K562 (cell line): ENCODE measurements at regions not wholly inside any gene's neighbourhood (a gene's known extent, or its start where the extent isn't known, plus 50 kb on each side); places are given as distances from the start of the nearest gene placed in this dataset.

Experiments
- ATF6 ChIP-seq: sonication (generic); formaldehyde crosslinking; IDR thresholded peaks from 2 replicates; pipeline ENCODE4 v1.4.0; 2020; ENCODE audit warnings: mild to moderate bottlenecking, missing genetic modification reagents
- ATF7 ChIP-seq: fragments of 450-650 bp; IDR thresholded peaks from 2 replicates; pipeline ENCODE4 v1.7.1; 2014; ENCODE audit warnings: mild to moderate bottlenecking, moderate library complexity
- CREB1 ChIP-seq, 2 experiments: sonication (generic) in 1 of 2; formaldehyde crosslinking in 1 of 2; IDR thresholded peaks; 2 replicates each; pipeline versions ENCODE4 v1.6.1 to v1.8.0; 2012 to 2022; ENCODE audit warnings: inconsistent platforms in 1 of 2, mild to moderate bottlenecking in 1 of 2, missing genetic modification reagents in 1 of 2, moderate library complexity in 1 of 2
- DPF2 ChIP-seq: fragments of 450-650 bp; IDR thresholded peaks from 2 replicates; pipeline ENCODE4 v1.6.1; 2016
- ELF2 ChIP-seq: fragments of 250-450 bp; sonication (Bioruptor Pico); IDR thresholded peaks from 2 replicates; pipeline ENCODE4 v1.5.0; 2021; ENCODE audit warnings: mild to moderate bottlenecking
- FOS ChIP-seq: IDR thresholded peaks from 3 replicates; pipeline ENCODE4 v1.6.1; 2011; ENCODE audit not compliant: insufficient read length; ENCODE audit errors: extremely low read depth
- GABPB1 ChIP-seq: sonication (generic); formaldehyde crosslinking; IDR thresholded peaks from 2 replicates; pipeline ENCODE4 v1.8.0; 2022; ENCODE audit warnings: mild to moderate bottlenecking, missing genetic modification reagents
- KDM1A ChIP-seq, 2 experiments: fragments of 450-650 bp; IDR thresholded peaks; 2 replicates each; pipeline ENCODE4 v1.6.1; 2016; ENCODE audit warnings: mild to moderate bottlenecking in 2 of 2
- LEF1 ChIP-seq: fragments of 450-650 bp; IDR thresholded peaks from 2 replicates; pipeline ENCODE4 v1.6.1; 2016; ENCODE audit warnings: mild to moderate bottlenecking
- MAFK ChIP-seq: IDR thresholded peaks from 2 replicates; pipeline ENCODE4 v1.6.1; 2011; ENCODE audit warnings: low read length, improper control_type of control experiment
- MECOM ChIP-seq: fragments of 250-450 bp; sonication (Bioruptor Pico); IDR thresholded peaks from 2 replicates; pipeline ENCODE4 v1.8.0; 2022; ENCODE audit warnings: inconsistent platforms
- MTA2 ChIP-seq: fragments of 450-650 bp; IDR thresholded peaks from 2 replicates; pipeline ENCODE4 v1.6.1; 2016; ENCODE audit warnings: low read depth
- PML ChIP-seq: IDR thresholded peaks from 2 replicates; pipeline ENCODE4 v1.6.1; 2012; ENCODE audit warnings: low read length, inconsistent platforms
- SPI1 ChIP-seq: IDR thresholded peaks from 2 replicates; pipeline ENCODE4 v1.6.1; 2011; ENCODE audit warnings: low read depth, low read length, control low read depth, borderline replicate concordance
- SREBF2 ChIP-seq: sonication (generic); formaldehyde crosslinking; IDR thresholded peaks from 2 replicates; pipeline ENCODE4 v1.4.0; 2020; ENCODE audit warnings: mild to moderate bottlenecking, missing genetic modification reagents
- TCF3 ChIP-seq: sonication (generic); formaldehyde crosslinking; IDR thresholded peaks from 2 replicates; pipeline ENCODE4 v1.4.0; 2020; ENCODE audit warnings: mild to moderate bottlenecking, missing genetic modification reagents
- ZBTB2 ChIP-seq: fragments of 450-650 bp; IDR thresholded peaks from 2 replicates; pipeline ENCODE4 v1.6.1; 2016; ENCODE audit warnings: antibody characterized with exemption
- ZFP30 ChIP-seq: fragments of 250-450 bp; sonication (Bioruptor Pico); IDR thresholded peaks from 2 replicates; pipeline ENCODE4 v1.8.0; 2022; ENCODE audit warnings: moderate library complexity, mild to moderate bottlenecking, inconsistent platforms, borderline replicate concordance
- TF ChIP-seq, protein P1 (sequence below): conservative IDR thresholded peaks from 2 replicates; pipeline ENCODE4 v1.6.1; 2011; ENCODE audit warnings: low read depth, mild to moderate bottlenecking, low read length; ENCODE audit not compliant: control insufficient read depth
- TF ChIP-seq, protein P2 (sequence below): fragments of 450-650 bp; IDR thresholded peaks from one replicate; pipeline ENCODE4 v1.6.1; 2018; ENCODE audit warnings: mild to moderate bottlenecking, moderate library complexity; ENCODE audit not compliant: partially characterized antibody
- TF ChIP-seq, protein P3 (sequence below), 2 experiments: fragments of 200-800 bp in 1 of 2; sonication (Bioruptor generic) in 1 of 2; sonication (generic) in 1 of 2; formaldehyde crosslinking in 1 of 2; IDR thresholded peaks in 1 of 2; conservative IDR thresholded peaks in 1 of 2; 2 replicates each; pipeline versions ENCODE4 v1.5.0 to v1.6.1; 2016 to 2020; ENCODE audit warnings: missing compliant biosample characterization in 1 of 2, missing genetic modification characterization in 1 of 2, missing genetic modification reagents in 1 of 2

DNA sequence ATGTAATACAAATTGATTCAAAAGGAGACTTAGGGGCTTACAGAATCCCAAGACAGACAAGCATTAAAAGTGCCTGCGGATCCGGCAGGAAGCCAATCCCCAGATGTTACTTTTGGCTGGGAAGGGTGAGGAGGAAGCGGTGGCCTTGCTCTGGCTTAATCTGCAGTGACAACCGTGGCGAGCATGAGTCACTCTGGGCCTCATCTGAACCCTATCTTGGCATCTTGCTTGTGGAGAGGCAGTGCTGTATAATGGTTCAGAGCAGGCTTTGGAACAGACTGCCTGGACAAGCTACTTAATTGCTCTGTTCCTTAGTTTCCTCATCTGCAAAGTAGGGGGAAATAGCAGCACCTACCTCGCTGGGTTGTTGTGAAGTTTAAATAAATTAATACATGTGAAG lies 74.1 kb downstream of the XCL2 start (continued):
- TF ChIP-seq ZBTB2 = no peak; the same call in 1 of the 2 replicates
- TF ChIP-seq CREB1 (IDR thresholded peaks at IDR 0.05) = 0 out of 2 replicates have a peak, but pooled peaks have one; percentile 16
- no peak; the same call in 1 of the 2 replicates for TF ChIP-seq CREB1 (CRISPR knock-in tag; IDR thresholded peaks at IDR 0.05)
- peak; percentile 50; the same call in 1 of the 2 replicates for TF ChIP-seq PML
- TF ChIP-seq SREBF2 (CRISPR knock-in tag) = no peak
- no peak for TF ChIP-seq MAFK
- TF ChIP-seq LEF1 = peak; percentile 37; the same call in 1 of the 2 replicates
- 0 out of 2 replicates have a peak, but pooled peaks have one; percentile 46 for TF ChIP-seq ATF6 (CRISPR knock-in tag)
- peak; percentile 86 for TF ChIP-seq TCF3 (CRISPR knock-in tag)
- TF ChIP-seq, protein P1, sequence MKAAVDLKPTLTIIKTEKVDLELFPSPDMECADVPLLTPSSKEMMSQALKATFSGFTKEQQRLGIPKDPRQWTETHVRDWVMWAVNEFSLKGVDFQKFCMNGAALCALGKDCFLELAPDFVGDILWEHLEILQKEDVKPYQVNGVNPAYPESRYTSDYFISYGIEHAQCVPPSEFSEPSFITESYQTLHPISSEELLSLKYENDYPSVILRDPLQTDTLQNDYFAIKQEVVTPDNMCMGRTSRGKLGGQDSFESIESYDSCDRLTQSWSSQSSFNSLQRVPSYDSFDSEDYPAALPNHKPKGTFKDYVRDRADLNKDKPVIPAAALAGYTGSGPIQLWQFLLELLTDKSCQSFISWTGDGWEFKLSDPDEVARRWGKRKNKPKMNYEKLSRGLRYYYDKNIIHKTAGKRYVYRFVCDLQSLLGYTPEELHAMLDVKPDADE = peak; percentile 70; the same call in 1 of the 2 replicates
- TF ChIP-seq, protein P2, sequence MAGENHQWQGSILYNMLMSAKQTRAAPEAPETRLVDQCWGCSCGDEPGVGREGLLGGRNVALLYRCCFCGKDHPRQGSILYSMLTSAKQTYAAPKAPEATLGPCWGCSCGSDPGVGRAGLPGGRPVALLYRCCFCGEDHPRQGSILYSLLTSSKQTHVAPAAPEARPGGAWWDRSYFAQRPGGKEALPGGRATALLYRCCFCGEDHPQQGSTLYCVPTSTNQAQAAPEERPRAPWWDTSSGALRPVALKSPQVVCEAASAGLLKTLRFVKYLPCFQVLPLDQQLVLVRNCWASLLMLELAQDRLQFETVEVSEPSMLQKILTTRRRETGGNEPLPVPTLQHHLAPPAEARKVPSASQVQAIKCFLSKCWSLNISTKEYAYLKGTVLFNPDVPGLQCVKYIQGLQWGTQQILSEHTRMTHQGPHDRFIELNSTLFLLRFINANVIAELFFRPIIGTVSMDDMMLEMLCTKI = no peak
- peak; percentile 80 for TF ChIP-seq ATF7
- no peak for TF ChIP-seq ZFP30
- TF ChIP-seq, protein P3, sequence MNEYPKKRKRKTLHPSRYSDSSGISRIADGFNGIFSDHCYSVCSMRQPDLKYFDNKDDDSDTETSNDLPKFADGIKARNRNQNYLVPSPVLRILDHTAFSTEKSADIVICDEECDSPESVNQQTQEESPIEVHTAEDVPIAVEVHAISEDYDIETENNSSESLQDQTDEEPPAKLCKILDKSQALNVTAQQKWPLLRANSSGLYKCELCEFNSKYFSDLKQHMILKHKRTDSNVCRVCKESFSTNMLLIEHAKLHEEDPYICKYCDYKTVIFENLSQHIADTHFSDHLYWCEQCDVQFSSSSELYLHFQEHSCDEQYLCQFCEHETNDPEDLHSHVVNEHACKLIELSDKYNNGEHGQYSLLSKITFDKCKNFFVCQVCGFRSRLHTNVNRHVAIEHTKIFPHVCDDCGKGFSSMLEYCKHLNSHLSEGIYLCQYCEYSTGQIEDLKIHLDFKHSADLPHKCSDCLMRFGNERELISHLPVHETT (CRISPR knock-in tag; conservative IDR thresholded peaks at IDR 0.05 in 1 of 2, IDR thresholded peaks at IDR 0.05 in 1 of 2) = peak in 1 of 2 experiments; percentile 26; a peak in 1 of 4 replicates
- no peak for TF ChIP-seq GABPB1
- peak; percentile 55; the same call in 1 of the 2 replicates for TF ChIP-seq MECOM
- no peak for TF ChIP-seq ELF2 (CRISPR knock-in tag)
- peak; percentile 61; the same call in 1 of the 2 replicates for TF ChIP-seq SPI1
- peak; percentile 78 for TF ChIP-seq FOS
- peak; percentile 98 for TF ChIP-seq DPF2
- 0 out of 2 replicates have a peak, but pooled peaks have one; percentile 33 for TF ChIP-seq MTA2
- TF ChIP-seq KDM1A (IDR thresholded peaks at IDR 0.05) = peak; percentile 36 to 60; a peak in 3 of 4 replicates
